Neural cell (in vitro differentiated cells): ENCODE measurements at regions not wholly inside any gene's neighbourhood (a gene's known extent, or its start where the extent isn't known, plus 50 kb on each side); places are given as distances from the start of the nearest gene placed in this dataset.
A peak's percentile ranks its signal among the peaks of the same experiment; 100 is the strongest.

Source experiments
- H2AFZ ChIP-seq: fragments of 200-600, 300-800 bp; sonication (generic), shearing (Covaris generic); 2 replicates; pipeline ENCODE4 v1.6.0; 2014; ENCODE audit warnings: low read depth, mild to moderate bottlenecking, antibody characterized with exemption, low read length, moderate library complexity
- H3F3A ChIP-seq: fragments of 200-600 bp; shearing (Covaris generic); 2 replicates; pipeline ENCODE4 v1.6.1; 2016; ENCODE audit warnings: mild to moderate bottlenecking, moderate library complexity, mixed read lengths, antibody characterized with exemption, low read length; ENCODE audit not compliant: insufficient read depth, poor library complexity, severe bottlenecking
- H3K27ac ChIP-seq: fragments of 200-600, 300-800 bp; sonication (generic), shearing (Covaris generic); 2 replicates; pipeline ENCODE4 v1.5.1; 2014; ENCODE audit warnings: mild to moderate bottlenecking, low read length, moderate library complexity
- H3K27me3 ChIP-seq: fragments of 300-800, 200-600 bp; sonication (generic), shearing (Covaris generic); 2 replicates; pipeline ENCODE4 v1.6.0; 2014; ENCODE audit warnings: mild to moderate bottlenecking, low read depth, low read length, moderate library complexity; ENCODE audit not compliant: insufficient read depth
- H3K36me3 ChIP-seq: fragments of 300-800, 200-600 bp; sonication (generic), shearing (Covaris generic); 2 replicates; pipeline ENCODE4 v1.5.1; 2014; ENCODE audit warnings: mild to moderate bottlenecking, antibody characterized with exemption, low read length, moderate library complexity; ENCODE audit not compliant: insufficient read depth
- H3K4me2 ChIP-seq: fragments of 300-800, 200-600 bp; sonication (generic), shearing (Covaris generic); 2 replicates; pipeline ENCODE4 v1.6.0; 2014; ENCODE audit warnings: mild to moderate bottlenecking, low read length
- H3K4me3 ChIP-seq: fragments of 300-800, 200-600 bp; sonication (generic), shearing (Covaris generic); 2 replicates; pipeline ENCODE4 v1.5.1; 2014; ENCODE audit warnings: mild to moderate bottlenecking, low read length, moderate library complexity
- H3K79me2 ChIP-seq: fragments of 200-600 bp; shearing (Covaris generic); replicated peaks from 2 replicates; pipeline ENCODE4 v1.6.0; 2014; ENCODE audit warnings: mild to moderate bottlenecking, low read length, moderate library complexity; ENCODE audit not compliant: insufficient read depth
- H3K9ac ChIP-seq: fragments of 300-800, 200-600 bp; sonication (generic), shearing (Covaris generic); 2 replicates; pipeline ENCODE4 v1.6.1; 2016; ENCODE audit warnings: mild to moderate bottlenecking, low read length, mixed read lengths
- H3K9me2 ChIP-seq: fragments of 200-600 bp; shearing (Covaris generic); 2 replicates; pipeline ENCODE4 v1.6.1; 2016; ENCODE audit warnings: mild to moderate bottlenecking, low read length, mixed read lengths; ENCODE audit not compliant: insufficient read depth
- H3K9me3 ChIP-seq: fragments of 200-600, 300-800 bp; sonication (generic), shearing (Covaris generic); 2 replicates; pipeline ENCODE4 v1.6.1; 2016; ENCODE audit warnings: mild to moderate bottlenecking, mixed run types, low read length, moderate library complexity, mixed read lengths
- H4K20me1 ChIP-seq: fragments of 200-600 bp; shearing (Covaris generic); 2 replicates; pipeline ENCODE4 v1.6.1; 2016; ENCODE audit warnings: mild to moderate bottlenecking, mixed run types; ENCODE audit not compliant: insufficient read depth
- CTCF ChIP-seq: fragments of 450-650 bp; IDR thresholded peaks from 2 replicates; pipeline ENCODE4 v1.5.1; 2014; ENCODE audit warnings: antibody characterized with exemption, mild to moderate bottlenecking, moderate library complexity; ENCODE audit not compliant: poor library complexity, severe bottlenecking
- EP300 ChIP-seq: fragments of 450-650 bp; conservative IDR thresholded peaks from 2 replicates; pipeline ENCODE4 v1.6.1; 2014; ENCODE audit warnings: antibody characterized with exemption, mild to moderate bottlenecking, moderate library complexity; ENCODE audit not compliant: poor library complexity, severe bottlenecking
- EZH2 ChIP-seq: fragments of 200-600, 300-800 bp; shearing (Covaris generic), sonication (generic); IDR thresholded peaks from 2 replicates; pipeline ENCODE4 v1.6.1; 2014; ENCODE audit warnings: antibody characterized with exemption, low read length, borderline replicate concordance, mild to moderate bottlenecking; ENCODE audit not compliant: insufficient read depth, poor library complexity, severe bottlenecking
- MXI1 ChIP-seq: fragments of 450-650 bp; conservative IDR thresholded peaks from 2 replicates; pipeline ENCODE4 v1.6.1; 2014; ENCODE audit warnings: antibody characterized with exemption, mild to moderate bottlenecking; ENCODE audit not compliant: poor library complexity, severe bottlenecking
- POLR2AphosphoS5 ChIP-seq: IDR thresholded peaks from 2 replicates; pipeline ENCODE4 v1.6.1; 2012
- RAD21 ChIP-seq: fragments of 450-650 bp; conservative IDR thresholded peaks from 2 replicates; pipeline ENCODE4 v1.6.1; 2014; ENCODE audit warnings: antibody characterized with exemption, mild to moderate bottlenecking, moderate library complexity
- REST ChIP-seq: IDR thresholded peaks from 2 replicates; pipeline ENCODE4 v1.6.1; 2012; ENCODE audit warnings: borderline replicate concordance
- SMC3 ChIP-seq: fragments of 450-650 bp; conservative IDR thresholded peaks from 2 replicates; pipeline ENCODE4 v1.6.1; 2014; ENCODE audit warnings: antibody characterized with exemption, mild to moderate bottlenecking, moderate library complexity; ENCODE audit not compliant: poor library complexity
- TAF1 ChIP-seq: IDR thresholded peaks from 2 replicates; pipeline ENCODE4 v1.6.1; 2012; ENCODE audit warnings: low read depth

- H3K4me2 ChIP-seq, result no peak overlapping the region
- H3F3A ChIP-seq, result no peaks in the 10 kb centered on the region
- no peak overlapping the region for H3K27ac ChIP-seq
- no peaks in the 10 kb centered on the region for H3K27me3 ChIP-seq
- no peaks in the 10 kb centered on the region for H3K79me2 ChIP-seq
- no peaks in the 10 kb centered on the region for H3K36me3 ChIP-seq
- no peaks in the 10 kb centered on the region for H3K9me3 ChIP-seq
- no peak overlapping the region for H3K9ac ChIP-seq
- no peak overlapping the region for H2AFZ ChIP-seq
- H4K20me1 ChIP-seq, result no peaks in the 10 kb centered on the region
- no peaks in the 10 kb centered on the region for H3K9me2 ChIP-seq
- TF ChIP-seq CTCF (no peak), MXI1 (no peak), REST (no peak), POLR2AphosphoS5 (no peak), SMC3 (no peak), TAF1 (no peak), EP300 (no peak), RAD21 (no peak), EZH2 (no peak)
- H3K4me3 ChIP-seq, result no peak overlapping the region
Observed at GRCh38 chr2:194232600-194232999, 1424.4 kb upstream of the SLC39A10 start.

GRCh38 chr2:194223218-194223617 is 1433.8 kb upstream of the SLC39A10 start:
- no peak overlapping the region for H3K4me2 ChIP-seq

GRCh38 chr2:194214192-194214591 is 1442.8 kb upstream of the SLC39A10 start:
- Histone ChIP-seq H3K4me2 (no peak overlapping the region), H4K20me1 (no peaks in the 10 kb centered on the region), H2AFZ (no peak overlapping the region), H3F3A (no peaks in the 10 kb centered on the region), H3K27ac (no peak overlapping the region), H3K27me3 (no peaks in the 10 kb centered on the region), H3K4me3 (no peak overlapping the region), H3K9me3 (no peaks in the 10 kb centered on the region), H3K9ac (no peak overlapping the region), H3K79me2 (no peaks in the 10 kb centered on the region), H3K36me3 (no peaks in the 10 kb centered on the region), H3K9me2 (no peaks in the 10 kb centered on the region)
- TF ChIP-seq RAD21 (no peak), TAF1 (no peak), MXI1 (no peak), EZH2 (no peak), SMC3 (no peak), REST (no peak), POLR2AphosphoS5 (no peak), EP300 (no peak), CTCF (no peak)

More at GRCh38 chr2:194223218-194223617, 1433.8 kb upstream of the SLC39A10 start:
- Histone ChIP-seq H3K27ac (no peak overlapping the region), H3K36me3 (no peaks in the 10 kb centered on the region), H3F3A (no peaks in the 10 kb centered on the region), H3K9me2 (no peaks in the 10 kb centered on the region), H3K27me3 (no peaks in the 10 kb centered on the region), H4K20me1 (no peaks in the 10 kb centered on the region), H2AFZ (no peak overlapping the region), H3K79me2 (no peaks in the 10 kb centered on the region), H3K9me3 (no peaks in the 10 kb centered on the region), H3K9ac (no peak overlapping the region), H3K4me3 (no peak overlapping the region)
- peak; percentile 44 for TF ChIP-seq EP300
- no peak for TF ChIP-seq MXI1
- TF ChIP-seq POLR2AphosphoS5, result peak; percentile 42
